SU-DHL-6 (cell line): ENCODE measurements at regions not wholly inside any gene's neighbourhood (a gene's known extent, or its start where the extent isn't known, plus 50 kb on each side); places are given as distances from the start of the nearest gene placed in this dataset.

ENCODE experiments used
- CTCF ChIP-seq: fragments of 200-600 bp; sonication (generic); IDR thresholded peaks from one replicate; pipeline ENCODE4 v1.5.1; 2017; ENCODE audit warnings: antibody characterized with exemption, mild to moderate bottlenecking, low read length, moderate library complexity; ENCODE audit not compliant: insufficient read depth, poor library complexity, severe bottlenecking
- EZH2phosphoT487 ChIP-seq: fragments of 200-600 bp; sonication (generic), shearing (Covaris generic); conservative IDR thresholded peaks from 2 replicates; pipeline ENCODE4 v1.6.1; 2018; ENCODE audit warnings: mild to moderate bottlenecking, antibody characterized with exemption, low read length, moderate library complexity, mixed read lengths

DNA sequence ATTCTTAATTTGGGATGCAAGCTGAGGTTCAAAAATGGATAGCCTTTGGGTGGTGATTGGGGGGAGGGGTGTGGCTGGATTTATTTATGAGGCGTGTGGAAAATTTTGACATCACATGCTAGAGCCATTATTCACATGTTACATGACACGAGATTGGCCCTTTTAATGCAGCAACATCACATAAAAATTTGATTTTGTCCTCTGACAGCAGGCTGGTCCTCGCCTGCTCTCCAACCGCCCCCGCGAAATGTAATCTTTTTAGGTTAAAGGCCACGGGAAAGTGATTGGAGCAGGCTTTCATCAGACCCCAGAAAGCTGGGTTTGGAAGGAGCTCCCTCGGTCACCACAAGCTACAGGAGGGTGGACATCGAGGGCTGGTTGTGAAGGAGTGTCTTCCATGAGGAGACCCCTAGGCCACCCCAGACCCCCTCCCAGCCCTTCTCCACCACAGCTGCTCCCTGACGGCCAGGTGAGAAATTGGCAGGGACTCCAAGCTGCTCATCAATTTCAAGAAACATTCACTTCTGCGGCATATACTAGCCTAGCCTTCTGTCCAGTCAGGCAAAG is 502.7 kb upstream of the PSMD7 start:
- no peak for TF ChIP-seq CTCF
- no peak for TF ChIP-seq EZH2phosphoT487
